ENCODE measurements at regions not wholly inside any gene's neighbourhood (a gene's known extent, or its start where the extent isn't known, plus 50 kb on each side); places are given as distances from the start of the nearest gene placed in this dataset.
"Not testable (repeated sequence)": the region's sequence is repeated elsewhere in the genome, so short reads cannot be mapped to it uniquely, and the experiment has no call there.

- DNase-seq (ENCODE audit: extremely low read depth in 1 of 2, low read depth in 1 of 2): peak in 1 of 2 donors; percentile 1
Observed at GRCh38 chr15:22665059-22665702, 121.3 kb upstream of the NIPA1 start.

- not testable (repeated sequence) for DNase-seq (ENCODE audit: extremely low read depth in 1 of 2, low read depth in 1 of 2)
Observed at GRCh38 chr15:22665711-22666110, 120.7 kb upstream of the NIPA1 start.

- not testable (repeated sequence) for DNase-seq (ENCODE audit: extremely low read depth in 1 of 2, low read depth in 1 of 2)
Observed at GRCh38 chr15:22684786-22685185, 101.7 kb upstream of the NIPA1 start.

- DNase-seq (ENCODE audit: extremely low read depth in 1 of 2, low read depth in 1 of 2): not testable (repeated sequence)
Observed at GRCh38 chr15:22699881-22700280, 86.6 kb upstream of the NIPA1 start.

GRCh38 chr15:22710831-22711341, 75.6 kb upstream of the NIPA1 start:
- not testable (repeated sequence) for DNase-seq (ENCODE audit: extremely low read depth in 1 of 2, low read depth in 1 of 2)

GRCh38 chr15:22713933-22714332, 72.5 kb upstream of the NIPA1 start:
- DNase-seq (ENCODE audit: extremely low read depth in 1 of 2, low read depth in 1 of 2): not testable (repeated sequence)

- not testable (repeated sequence) for DNase-seq (ENCODE audit: extremely low read depth in 1 of 2, low read depth in 1 of 2)
Observed at GRCh38 chr15:22714358-22715132, 71.9 kb upstream of the NIPA1 start.

GRCh38 chr15:22715133-22715845, 71.2 kb upstream of the NIPA1 start:
- not testable (repeated sequence) for DNase-seq (ENCODE audit: extremely low read depth in 1 of 2, low read depth in 1 of 2)

- DNase-seq (ENCODE audit: extremely low read depth in 1 of 2, low read depth in 1 of 2): not testable (repeated sequence)
Observed at GRCh38 chr15:22719980-22720379, 66.5 kb upstream of the NIPA1 start.

GRCh38 chr15:22726104-22726503, 60.3 kb upstream of the NIPA1 start:
- DNase-seq (ENCODE audit: extremely low read depth in 1 of 2, low read depth in 1 of 2): not testable (repeated sequence)

- not testable (repeated sequence) for DNase-seq (ENCODE audit: extremely low read depth in 1 of 2, low read depth in 1 of 2)
Observed at GRCh38 chr15:22735067-22735466, 51.4 kb upstream of the NIPA1 start.

GRCh38 chr15:22735781-22736180, 50.7 kb upstream of the NIPA1 start:
- no peak for DNase-seq (ENCODE audit: extremely low read depth in 1 of 2, low read depth in 1 of 2)

- DNase-seq (ENCODE audit: extremely low read depth in 1 of 2, low read depth in 1 of 2): not testable (repeated sequence)
Observed at GRCh38 chr15:22736200-22736599, 50.2 kb upstream of the NIPA1 start.
